GM12874 (cell line): ENCODE measurements at regions not wholly inside any gene's neighbourhood (a gene's known extent, or its start where the extent isn't known, plus 50 kb on each side); places are given as distances from the start of the nearest gene placed in this dataset.

Source experiments
- TF ChIP-seq, protein P1 (sequence below): IDR thresholded peaks from 2 replicates; pipeline ENCODE4 v1.5.1; 2011; ENCODE audit warnings: low read depth, mild to moderate bottlenecking, control low read depth, low read length, moderate library complexity; ENCODE audit not compliant: insufficient read depth

DNA sequence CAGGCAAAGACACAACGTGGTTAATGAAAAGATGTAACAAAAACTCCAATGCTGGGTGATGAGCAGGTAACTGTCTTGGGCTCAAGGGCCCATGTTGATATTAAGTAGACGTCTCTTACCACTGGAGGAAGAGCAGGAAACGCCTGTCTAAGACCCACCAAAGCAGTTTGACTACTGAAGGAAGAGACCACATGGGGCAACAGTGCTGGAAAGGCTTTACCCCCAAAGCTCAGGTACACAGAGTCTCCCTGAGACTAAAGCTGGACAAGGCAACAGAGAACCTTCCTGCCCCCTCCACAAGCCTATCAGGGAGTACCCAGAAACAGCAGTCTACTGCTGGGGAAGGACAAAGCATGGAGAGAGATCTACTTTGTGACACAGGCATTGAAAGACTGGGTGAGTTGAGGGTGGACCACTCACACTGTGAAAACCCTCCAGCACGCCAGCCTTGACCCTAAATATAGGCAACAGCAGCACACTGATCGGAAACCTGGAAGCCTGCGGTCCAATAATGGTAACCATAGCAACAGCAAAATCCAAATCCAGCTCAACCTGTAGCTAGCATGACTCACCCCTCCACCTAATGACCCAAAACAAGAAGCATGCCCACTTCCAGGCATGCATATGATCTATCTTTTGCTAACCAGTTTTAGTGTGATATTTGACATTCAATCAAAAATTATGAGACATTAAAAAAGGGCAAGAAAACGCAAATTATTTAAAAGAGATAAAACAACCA is 270.5 kb upstream of the SDK2 start:
- TF ChIP-seq, protein P1, sequence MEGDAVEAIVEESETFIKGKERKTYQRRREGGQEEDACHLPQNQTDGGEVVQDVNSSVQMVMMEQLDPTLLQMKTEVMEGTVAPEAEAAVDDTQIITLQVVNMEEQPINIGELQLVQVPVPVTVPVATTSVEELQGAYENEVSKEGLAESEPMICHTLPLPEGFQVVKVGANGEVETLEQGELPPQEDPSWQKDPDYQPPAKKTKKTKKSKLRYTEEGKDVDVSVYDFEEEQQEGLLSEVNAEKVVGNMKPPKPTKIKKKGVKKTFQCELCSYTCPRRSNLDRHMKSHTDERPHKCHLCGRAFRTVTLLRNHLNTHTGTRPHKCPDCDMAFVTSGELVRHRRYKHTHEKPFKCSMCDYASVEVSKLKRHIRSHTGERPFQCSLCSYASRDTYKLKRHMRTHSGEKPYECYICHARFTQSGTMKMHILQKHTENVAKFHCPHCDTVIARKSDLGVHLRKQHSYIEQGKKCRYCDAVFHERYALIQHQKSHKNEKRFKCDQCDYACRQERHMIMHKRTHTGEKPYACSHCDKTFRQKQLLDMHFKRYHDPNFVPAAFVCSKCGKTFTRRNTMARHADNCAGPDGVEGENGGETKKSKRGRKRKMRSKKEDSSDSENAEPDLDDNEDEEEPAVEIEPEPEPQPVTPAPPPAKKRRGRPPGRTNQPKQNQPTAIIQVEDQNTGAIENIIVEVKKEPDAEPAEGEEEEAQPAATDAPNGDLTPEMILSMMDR, result no peak

DNA sequence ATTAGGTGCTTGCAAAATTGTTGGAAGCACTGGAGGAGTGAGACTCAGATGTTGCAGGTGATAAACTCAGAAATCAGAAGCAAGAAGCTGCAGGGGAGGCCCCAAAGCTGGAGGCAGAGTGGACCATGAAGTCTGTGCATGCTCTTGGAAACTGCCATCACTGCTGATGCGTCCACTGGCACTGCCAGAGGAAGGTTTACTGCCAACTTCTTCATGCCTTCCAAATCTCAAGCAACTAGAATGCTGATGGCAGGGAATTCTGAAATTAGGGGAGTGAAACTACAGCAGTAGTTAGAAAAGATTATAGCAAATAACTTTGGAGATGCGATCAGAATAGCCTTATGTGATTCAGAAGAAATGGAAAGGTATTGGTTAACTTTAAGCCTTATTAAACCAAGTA is 277.1 kb upstream of the SDK2 start:
- TF ChIP-seq, protein P1, result no peak

DNA sequence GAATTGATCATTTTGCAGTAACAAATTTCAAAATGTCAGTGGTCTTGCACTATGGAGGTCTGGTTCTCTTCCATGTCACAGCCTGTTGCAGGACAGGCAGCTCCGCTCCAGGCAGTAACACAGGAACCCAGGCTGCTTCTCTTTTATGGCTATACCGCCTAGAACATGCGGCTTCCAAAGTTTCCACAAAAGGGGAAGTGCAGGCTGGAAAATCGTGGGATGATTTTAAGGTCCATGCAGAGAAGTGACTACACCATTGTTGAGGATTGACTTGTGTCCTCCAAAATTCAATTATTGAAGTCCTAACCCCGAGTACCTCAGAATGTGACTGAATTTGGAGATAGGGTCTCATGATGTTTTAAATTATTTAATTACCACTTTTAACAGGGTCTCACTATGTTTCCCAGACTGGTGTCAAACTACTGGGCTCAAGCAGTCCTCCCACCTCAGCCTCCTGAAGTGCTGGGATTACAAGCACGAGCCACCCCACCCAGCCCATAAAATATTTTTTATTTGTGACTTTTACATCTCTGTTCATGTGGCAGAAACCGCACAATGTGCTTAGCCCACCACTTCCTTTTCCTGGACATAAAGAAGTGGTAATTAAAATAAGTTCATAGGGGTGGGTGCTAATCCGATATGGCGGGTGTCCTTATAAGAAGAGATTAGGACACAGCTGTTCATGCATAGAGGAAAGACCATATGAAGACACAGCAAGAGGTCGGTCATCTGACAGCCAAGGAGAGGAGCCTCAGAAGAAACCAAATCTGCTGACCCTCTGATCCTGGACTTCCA is 279.2 kb upstream of the RPL38 start:
- TF ChIP-seq, protein P1, result no peak

DNA sequence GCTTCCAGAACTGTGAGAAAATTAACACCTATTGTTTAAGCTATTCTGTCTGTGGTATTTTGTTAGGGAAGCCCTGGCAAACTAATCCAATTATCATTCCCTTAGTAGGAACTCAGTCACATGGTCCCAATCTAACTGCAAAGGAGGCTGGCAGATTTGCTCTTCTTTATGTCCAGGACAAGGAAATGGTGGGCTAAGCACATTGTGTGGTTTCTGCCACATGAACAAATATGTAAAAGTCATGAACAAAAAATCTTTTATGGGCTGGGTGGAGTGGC is 278.6 kb upstream of the RPL38 start:
- TF ChIP-seq, protein P1, result no peak

DNA sequence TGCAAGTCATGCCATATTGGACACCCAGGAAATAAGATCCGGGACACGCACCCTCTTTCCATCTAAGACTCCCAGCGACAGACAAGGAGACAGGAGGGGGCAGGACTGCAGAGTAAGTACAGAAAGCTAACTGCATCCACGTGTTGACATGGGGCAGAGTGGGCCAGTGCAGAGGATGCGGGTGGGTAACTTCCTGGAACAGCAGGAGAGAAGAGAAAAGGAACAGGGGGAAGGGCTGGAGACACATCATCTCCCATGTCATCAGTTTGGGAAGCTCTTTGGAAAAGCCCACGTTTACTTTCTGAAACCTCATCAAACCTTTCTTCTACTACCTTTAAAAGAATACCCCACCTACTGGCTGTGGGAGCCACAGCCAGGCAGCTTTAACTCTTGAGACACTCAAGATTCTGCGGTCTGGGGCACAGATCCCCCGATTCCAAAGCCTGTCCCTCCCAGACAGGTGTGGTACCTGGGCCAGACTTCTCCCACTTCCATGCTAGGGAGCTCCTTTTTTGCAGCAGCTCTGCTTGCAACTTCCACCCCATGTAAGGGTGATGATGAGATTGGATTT is 273.5 kb upstream of the RPL38 start:
- TF ChIP-seq, protein P1, result no peak

DNA sequence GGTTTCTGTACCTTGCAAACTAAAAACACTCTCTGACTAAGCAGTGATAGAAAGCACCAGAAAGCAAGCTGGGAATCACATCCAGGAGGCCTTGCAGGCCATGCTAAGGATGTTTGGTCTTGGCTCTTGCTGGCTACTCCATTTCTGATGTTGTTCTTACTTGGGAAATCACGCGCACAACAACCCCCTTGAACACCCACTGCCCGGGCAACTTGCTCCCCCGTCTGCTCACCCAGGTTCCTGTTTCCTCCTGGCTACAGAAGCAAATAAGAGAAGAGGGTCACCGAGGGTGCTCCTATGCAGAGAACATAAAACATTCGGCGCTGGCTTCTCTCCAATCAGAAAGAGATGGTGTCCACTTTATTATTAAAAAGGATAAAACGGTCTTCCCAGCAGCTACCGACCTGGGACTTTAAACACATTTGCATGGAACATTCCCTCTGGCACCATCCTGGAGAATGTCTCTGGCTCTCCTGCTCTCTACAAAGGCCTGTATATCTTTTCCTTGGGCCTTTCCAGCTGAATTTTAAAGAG is 271.2 kb upstream of the RPL38 start:
- TF ChIP-seq, protein P1, result no peak

DNA sequence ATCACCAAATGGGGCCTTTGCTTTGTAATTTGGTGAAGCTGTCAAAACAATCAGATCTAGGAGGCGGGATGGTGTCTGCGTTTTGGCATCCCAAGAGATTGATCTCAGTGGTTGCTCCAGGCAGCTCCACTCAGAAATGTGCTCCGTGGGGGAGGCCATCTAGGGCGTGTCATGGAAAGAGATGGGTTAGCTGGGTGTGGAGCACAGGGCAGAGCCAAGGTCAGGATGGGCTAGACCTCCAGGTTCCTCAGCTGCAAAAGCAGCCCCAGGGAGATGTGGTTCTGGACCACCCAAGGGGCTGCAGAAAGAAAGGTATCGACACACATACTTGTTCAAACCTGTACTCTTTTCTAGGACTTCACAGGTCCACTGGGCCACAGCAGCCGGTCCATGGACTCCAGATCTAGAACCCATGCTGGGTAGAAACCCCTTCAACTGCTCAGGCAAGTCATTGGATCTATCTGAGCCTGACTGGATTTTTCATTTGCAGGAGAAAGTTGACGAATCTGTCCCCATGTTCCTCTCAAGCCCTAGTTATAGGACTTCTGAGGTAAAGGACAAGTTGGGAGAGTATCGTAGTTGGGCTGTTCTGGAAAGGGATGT is 270.2 kb upstream of the RPL38 start:
- TF ChIP-seq, protein P1, result no peak
